ENCODE measurements at regions not wholly inside any gene's neighbourhood (a gene's known extent, or its start where the extent isn't known, plus 50 kb on each side); places are given as distances from the start of the nearest gene placed in this dataset.

DNA sequence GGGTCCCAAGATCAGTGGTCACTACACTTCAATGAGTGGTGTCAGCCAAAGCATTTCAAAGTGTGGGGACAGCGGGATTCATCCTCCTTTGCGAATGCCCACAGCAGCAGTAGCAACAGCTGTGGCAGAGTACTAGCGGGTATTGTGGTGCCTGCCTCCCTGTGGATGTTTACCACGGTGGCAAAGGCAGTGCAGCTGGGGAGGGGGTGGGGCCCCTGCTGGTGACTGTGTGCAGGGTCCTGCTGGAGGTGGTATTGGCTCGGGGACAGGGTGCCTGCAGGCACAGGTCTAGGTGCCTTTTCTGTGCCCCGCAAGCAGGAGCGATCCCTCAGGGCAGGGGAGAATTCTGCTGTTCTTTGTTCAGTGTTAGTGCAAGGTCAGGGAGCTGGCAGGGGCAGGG, 415.7 kb downstream of the USP25 start:
- no peak for TF ChIP-seq CTCF (IDR thresholded peaks at IDR 0.05)
- TF ChIP-seq POLR2A (IDR thresholded peaks at IDR 0.05) = no peak

All from heart left ventricle (tissue), 13 donors.